Hepatocyte (in vitro differentiated cells): ENCODE measurements at regions not wholly inside any gene's neighbourhood (a gene's known extent, or its start where the extent isn't known, plus 50 kb on each side); places are given as distances from the start of the nearest gene placed in this dataset.

Experiments used
- CTCF ChIP-seq: fragments of 200-600 bp; sonication (generic); IDR thresholded peaks from 2 replicates; pipeline ENCODE4 v1.5.1; 2016; ENCODE audit warnings: antibody characterized with exemption, mild to moderate bottlenecking; ENCODE audit not compliant: poor library complexity
- EZH2 ChIP-seq: fragments of 200-600 bp; sonication (generic); IDR thresholded peaks from 2 replicates; pipeline ENCODE4 v1.6.1; 2016; ENCODE audit warnings: antibody characterized with exemption, mild to moderate bottlenecking, borderline replicate concordance
- EZH2phosphoT487 ChIP-seq: fragments of 200-600 bp; sonication (generic); IDR thresholded peaks from one replicate; pipeline ENCODE4 v1.6.1; 2018; ENCODE audit warnings: antibody characterized with exemption, mild to moderate bottlenecking, low read depth, moderate library complexity; ENCODE audit not compliant: unreplicated experiment, severe bottlenecking

- TF ChIP-seq CTCF = no peak
- no peak for TF ChIP-seq EZH2
- no peak for TF ChIP-seq EZH2phosphoT487
Observed at GRCh38 chr5:2029206-2029605, 146.5 kb upstream of the IRX4 start.
